ENCODE measurements at regions not wholly inside any gene's neighbourhood (a gene's known extent, or its start where the extent isn't known, plus 50 kb on each side); places are given as distances from the start of the nearest gene placed in this dataset.

DNA sequence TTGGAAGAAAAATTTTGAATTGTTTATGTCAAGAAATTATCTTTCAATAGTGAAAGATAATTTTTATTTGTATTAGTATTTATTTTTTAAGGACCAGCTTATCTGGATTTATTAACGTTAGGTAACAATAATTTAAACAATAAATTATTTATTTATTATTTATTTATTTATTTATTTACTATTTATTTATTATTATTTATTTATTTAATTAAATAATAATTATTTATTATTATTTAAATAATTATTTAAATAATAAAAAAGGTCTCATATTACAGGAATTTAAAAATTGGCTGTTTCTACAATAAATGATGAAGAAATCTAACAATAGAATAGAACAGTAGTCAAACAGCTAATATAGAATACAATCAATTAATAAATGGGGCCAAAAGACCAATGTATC, 618.7 kb upstream of the BRINP3 start:
- Histone ChIP-seq H2AK5ac (ENCODE audit: low read depth, low read length) (no peak overlapping the region), H3K9me3 (ENCODE audit: control insufficient read depth, insufficient read depth, low read length) (no peaks in the 10 kb centered on the region), H3K27ac (ENCODE audit: insufficient read depth, low read length) (no peak overlapping the region), H3K18ac (ENCODE audit: low read depth, low read length) (no peak overlapping the region), H3K4me1 (ENCODE audit: control insufficient read depth, insufficient read depth, low read length) (no peaks in the 10 kb centered on the region), H2BK120ac (ENCODE audit: low read depth, low read length) (no peak overlapping the region), H3K4me3 (ENCODE audit: insufficient read depth, low read depth, low read length) (no peak overlapping the region), H3K27me3 (ENCODE audit: control insufficient read depth, insufficient read depth, low read length) (no peaks in the 10 kb centered on the region), H2BK5ac (ENCODE audit: low read depth, low read length, poor library complexity, severe bottlenecking) (no peak overlapping the region), H4K8ac (ENCODE audit: low read depth in 2 of 2, low read length in 2 of 2) (no peak overlapping the region), H3K4me2 (ENCODE audit: low read depth, low read length) (no peak overlapping the region), H3K14ac (replicated peaks; ENCODE audit: low read depth, low read length) (no peak overlapping the region), H3K9me1 (ENCODE audit: insufficient read depth, low read length) (no peaks in the 10 kb centered on the region), H3K9ac (ENCODE audit: low read depth, low read length) (no peak overlapping the region), H3K79me1 (ENCODE audit: low read depth in 1 of 2, low read length in 2 of 2) (no peaks in the 10 kb centered on the region), H3K4ac (ENCODE audit: low read depth, low read length) (no peak overlapping the region), H3K23ac (ENCODE audit: low read depth, low read length) (no peak overlapping the region), H2BK15ac (ENCODE audit: low read depth, low read length) (no peak overlapping the region), H4K5ac (ENCODE audit: low read depth, low read length) (no peak overlapping the region), H4K20me1 (ENCODE audit: insufficient read depth, low read length) (no peaks in the 10 kb centered on the region), H3K56ac (ENCODE audit: extremely low read depth, insufficient read depth, low read length) (no peak overlapping the region), H2AFZ (replicated peaks; ENCODE audit: low read length, poor library complexity) (no peak overlapping the region), H3K36me3 (ENCODE audit: control insufficient read depth, insufficient read depth, low read length) (no peaks in the 10 kb centered on the region), H4K91ac (ENCODE audit: insufficient read depth, low read depth, low read length) (no peak overlapping the region), H2BK20ac (ENCODE audit: low read depth, low read length) (no peak overlapping the region), H2AK9ac (replicated peaks; ENCODE audit: low read depth, low read length, poor library complexity) (no peak overlapping the region)
- BruUV-seq (replicated peaks), result no TSS peak
- intact Hi-C loops (cut with micrococcal nuclease), result no loop called here
- in situ Hi-C loops (cut with MboI; ENCODE audit: low sequenced_read_pairs), result no loop called here
- ChIA-PET CTCF (no interaction called here), POLR2A (ENCODE audit: unreplicated experiment) (no interaction called here)
- dilution Hi-C loops (cut with HindIII; ENCODE audit: low sequenced_read_pairs, unreplicated experiment), result no loop called here
- TF ChIP-seq SMC3 (IDR thresholded peaks at IDR 0.05; ENCODE audit: low read depth, low read length), result no peak
- TF ChIP-seq RCOR1 (IDR thresholded peaks at IDR 0.05; ENCODE audit: insufficient replicate concordance, low read length), result no peak
- no peak for TF ChIP-seq RAD21 (IDR thresholded peaks at IDR 0.05; ENCODE audit: low read length)
- no peak for TF ChIP-seq FOS (IDR thresholded peaks at IDR 0.05; ENCODE audit: low read depth, low read length)
- TF ChIP-seq, protein P1, sequence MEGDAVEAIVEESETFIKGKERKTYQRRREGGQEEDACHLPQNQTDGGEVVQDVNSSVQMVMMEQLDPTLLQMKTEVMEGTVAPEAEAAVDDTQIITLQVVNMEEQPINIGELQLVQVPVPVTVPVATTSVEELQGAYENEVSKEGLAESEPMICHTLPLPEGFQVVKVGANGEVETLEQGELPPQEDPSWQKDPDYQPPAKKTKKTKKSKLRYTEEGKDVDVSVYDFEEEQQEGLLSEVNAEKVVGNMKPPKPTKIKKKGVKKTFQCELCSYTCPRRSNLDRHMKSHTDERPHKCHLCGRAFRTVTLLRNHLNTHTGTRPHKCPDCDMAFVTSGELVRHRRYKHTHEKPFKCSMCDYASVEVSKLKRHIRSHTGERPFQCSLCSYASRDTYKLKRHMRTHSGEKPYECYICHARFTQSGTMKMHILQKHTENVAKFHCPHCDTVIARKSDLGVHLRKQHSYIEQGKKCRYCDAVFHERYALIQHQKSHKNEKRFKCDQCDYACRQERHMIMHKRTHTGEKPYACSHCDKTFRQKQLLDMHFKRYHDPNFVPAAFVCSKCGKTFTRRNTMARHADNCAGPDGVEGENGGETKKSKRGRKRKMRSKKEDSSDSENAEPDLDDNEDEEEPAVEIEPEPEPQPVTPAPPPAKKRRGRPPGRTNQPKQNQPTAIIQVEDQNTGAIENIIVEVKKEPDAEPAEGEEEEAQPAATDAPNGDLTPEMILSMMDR (conservative IDR thresholded peaks at IDR 0.05; ENCODE audit: low read depth, low read length), result no peak
- TF ChIP-seq POLR2A (IDR thresholded peaks at IDR 0.05; ENCODE audit: low read depth, low read length), result no peak
- TF ChIP-seq MAFK (IDR thresholded peaks at IDR 0.05; ENCODE audit: low read depth, low read length), result no peak
- TF ChIP-seq MXI1 (IDR thresholded peaks at IDR 0.05; ENCODE audit: borderline replicate concordance, low read depth, low read length), result no peak
- TF ChIP-seq, protein P2, sequence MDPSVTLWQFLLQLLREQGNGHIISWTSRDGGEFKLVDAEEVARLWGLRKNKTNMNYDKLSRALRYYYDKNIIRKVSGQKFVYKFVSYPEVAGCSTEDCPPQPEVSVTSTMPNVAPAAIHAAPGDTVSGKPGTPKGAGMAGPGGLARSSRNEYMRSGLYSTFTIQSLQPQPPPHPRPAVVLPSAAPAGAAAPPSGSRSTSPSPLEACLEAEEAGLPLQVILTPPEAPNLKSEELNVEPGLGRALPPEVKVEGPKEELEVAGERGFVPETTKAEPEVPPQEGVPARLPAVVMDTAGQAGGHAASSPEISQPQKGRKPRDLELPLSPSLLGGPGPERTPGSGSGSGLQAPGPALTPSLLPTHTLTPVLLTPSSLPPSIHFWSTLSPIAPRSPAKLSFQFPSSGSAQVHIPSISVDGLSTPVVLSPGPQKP (IDR thresholded peaks at IDR 0.05; ENCODE audit: borderline replicate concordance, low read depth, low read length), result no peak
- no peak for TF ChIP-seq CHD1 (IDR thresholded peaks at IDR 0.05; ENCODE audit: low read depth, low read length)
- no peak for TF ChIP-seq CEBPB (IDR thresholded peaks at IDR 0.05; ENCODE audit: low read depth, low read length)
- no peak for TF ChIP-seq BHLHE40 (IDR thresholded peaks at IDR 0.05; ENCODE audit: low read depth, low read length)
- TF ChIP-seq MAZ (IDR thresholded peaks at IDR 0.05; ENCODE audit: borderline replicate concordance, low read depth, low read length), result no peak
- TF ChIP-seq, protein P3, sequence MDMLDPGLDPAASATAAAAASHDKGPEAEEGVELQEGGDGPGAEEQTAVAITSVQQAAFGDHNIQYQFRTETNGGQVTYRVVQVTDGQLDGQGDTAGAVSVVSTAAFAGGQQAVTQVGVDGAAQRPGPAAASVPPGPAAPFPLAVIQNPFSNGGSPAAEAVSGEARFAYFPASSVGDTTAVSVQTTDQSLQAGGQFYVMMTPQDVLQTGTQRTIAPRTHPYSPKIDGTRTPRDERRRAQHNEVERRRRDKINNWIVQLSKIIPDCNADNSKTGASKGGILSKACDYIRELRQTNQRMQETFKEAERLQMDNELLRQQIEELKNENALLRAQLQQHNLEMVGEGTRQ (IDR thresholded peaks at IDR 0.05; ENCODE audit: low read depth, low read length), result no peak
- no peak for TF ChIP-seq RFX5 (IDR thresholded peaks at IDR 0.05; ENCODE audit: low read depth, low read length)
- TF ChIP-seq NFE2L2 (IDR thresholded peaks at IDR 0.05; ENCODE audit: low read depth, low read length), result no peak
- DNase-seq, result no peak
- no peak for ATAC-seq (ENCODE audit: low read depth)
- no CpG with 5 or more reads among the region's 1 CpG for WGBS, 2 experiments (ENCODE audit: extremely low coverage in 2 of 2, insufficient read length in 1 of 2)

All from IMR-90 (cell line).